ENCODE measurements at regions not wholly inside any gene's neighbourhood (a gene's known extent, or its start where the extent isn't known, plus 50 kb on each side); places are given as distances from the start of the nearest gene placed in this dataset.

- H3K27ac ChIP-seq (ENCODE audit: low read depth, low read length): no peak overlapping the region
- TF ChIP-seq CTCF (IDR thresholded peaks at IDR 0.05; ENCODE audit: low read depth, low read length, poor library complexity, severe bottlenecking) (no peak), EZH2phosphoT487 (IDR thresholded peaks at IDR 0.05; ENCODE audit: borderline replicate concordance, low read length) (no peak)
- no peaks in the 10 kb centered on the region for H3K27me3 ChIP-seq (ENCODE audit: control insufficient read depth, low read length)
- H3K9me3 ChIP-seq (ENCODE audit: control insufficient read depth, insufficient read depth, low read length): no peaks in the 10 kb centered on the region
- H3F3A ChIP-seq (ENCODE audit: control insufficient read depth, insufficient read depth): no peaks in the 10 kb centered on the region
- H3K9me2 ChIP-seq (replicated peaks; ENCODE audit: control insufficient read depth, low read length): no peaks in the 10 kb centered on the region
- no peaks in the 10 kb centered on the region for H3K4me1 ChIP-seq (ENCODE audit: control insufficient read depth, low read length)
- no peaks in the 10 kb centered on the region for H4K20me1 ChIP-seq (ENCODE audit: control insufficient read depth, insufficient read depth, low read depth, low read length)
- no peak overlapping the region for H3K4me2 ChIP-seq (ENCODE audit: low read length)
- H3K4me3 ChIP-seq (ENCODE audit: low read length): no peak overlapping the region
- H3K36me3 ChIP-seq (ENCODE audit: control insufficient read depth, low read length): no peaks in the 10 kb centered on the region
- H3K79me2 ChIP-seq (ENCODE audit: control insufficient read depth, low read length): no peaks in the 10 kb centered on the region
Measured at GRCh38 chr4:23166407-23166806, 473.7 kb downstream of the GBA3 start.

GRCh38 chr4:23165669-23166068 lies 472.9 kb downstream of the GBA3 start:
- H3K4me3 ChIP-seq (ENCODE audit: low read length): no peak overlapping the region
- H3K36me3 ChIP-seq (ENCODE audit: control insufficient read depth, low read length): no peaks in the 10 kb centered on the region
- H3K27me3 ChIP-seq (ENCODE audit: control insufficient read depth, low read length): no peaks in the 10 kb centered on the region
- no peaks in the 10 kb centered on the region for H3K79me2 ChIP-seq (ENCODE audit: control insufficient read depth, low read length)
- H3K4me2 ChIP-seq (ENCODE audit: low read length): no peak overlapping the region
- TF ChIP-seq CTCF (IDR thresholded peaks at IDR 0.05; ENCODE audit: low read depth, low read length, poor library complexity, severe bottlenecking): no peak
- TF ChIP-seq EZH2phosphoT487 (IDR thresholded peaks at IDR 0.05; ENCODE audit: borderline replicate concordance, low read length): no peak
- no peak overlapping the region for H3K27ac ChIP-seq (ENCODE audit: low read depth, low read length)
- H3F3A ChIP-seq (ENCODE audit: control insufficient read depth, insufficient read depth): no peaks in the 10 kb centered on the region
- no peaks in the 10 kb centered on the region for H4K20me1 ChIP-seq (ENCODE audit: control insufficient read depth, insufficient read depth, low read depth, low read length)
- no peaks in the 10 kb centered on the region for H3K4me1 ChIP-seq (ENCODE audit: control insufficient read depth, low read length)
- H3K9me3 ChIP-seq (ENCODE audit: control insufficient read depth, insufficient read depth, low read length): no peaks in the 10 kb centered on the region
- no peaks in the 10 kb centered on the region for H3K9me2 ChIP-seq (replicated peaks; ENCODE audit: control insufficient read depth, low read length)

- Histone ChIP-seq H3K4me2 (ENCODE audit: low read length) (no peak overlapping the region), H3F3A (ENCODE audit: control insufficient read depth, insufficient read depth) (no peaks in the 10 kb centered on the region), H3K36me3 (ENCODE audit: control insufficient read depth, low read length) (no peaks in the 10 kb centered on the region), H3K79me2 (ENCODE audit: control insufficient read depth, low read length) (no peaks in the 10 kb centered on the region), H3K27ac (ENCODE audit: low read depth, low read length) (no peak overlapping the region), H3K9me2 (replicated peaks; ENCODE audit: control insufficient read depth, low read length) (no peaks in the 10 kb centered on the region), H3K4me1 (ENCODE audit: control insufficient read depth, low read length) (no peaks in the 10 kb centered on the region), H3K9me3 (ENCODE audit: control insufficient read depth, insufficient read depth, low read length) (no peaks in the 10 kb centered on the region), H3K27me3 (ENCODE audit: control insufficient read depth, low read length) (no peaks in the 10 kb centered on the region), H3K4me3 (ENCODE audit: low read length) (no peak overlapping the region), H4K20me1 (ENCODE audit: control insufficient read depth, insufficient read depth, low read depth, low read length) (no peaks in the 10 kb centered on the region)
- no peak for TF ChIP-seq EZH2phosphoT487 (IDR thresholded peaks at IDR 0.05; ENCODE audit: borderline replicate concordance, low read length)
- no peak for TF ChIP-seq CTCF (IDR thresholded peaks at IDR 0.05; ENCODE audit: low read depth, low read length, poor library complexity, severe bottlenecking)
Measured at GRCh38 chr4:23163647-23164436, 471.1 kb downstream of the GBA3 start.
